ENCODE measurements at regions not wholly inside any gene's neighbourhood (a gene's known extent, or its start where the extent isn't known, plus 50 kb on each side); places are given as distances from the start of the nearest gene placed in this dataset.

GRCh38 chr7:33773053-33773452, 132.3 kb upstream of the BMPER start:
- no peak for TF ChIP-seq CTCF (IDR thresholded peaks at IDR 0.05; ENCODE audit: low read length)
- no peak for TF ChIP-seq EZH2phosphoT487 (IDR thresholded peaks at IDR 0.05; ENCODE audit: low read length)

Data from MM.1S (cell line).